ENCODE measurements at regions not wholly inside any gene's neighbourhood (a gene's known extent, or its start where the extent isn't known, plus 50 kb on each side); places are given as distances from the start of the nearest gene placed in this dataset.

DNA sequence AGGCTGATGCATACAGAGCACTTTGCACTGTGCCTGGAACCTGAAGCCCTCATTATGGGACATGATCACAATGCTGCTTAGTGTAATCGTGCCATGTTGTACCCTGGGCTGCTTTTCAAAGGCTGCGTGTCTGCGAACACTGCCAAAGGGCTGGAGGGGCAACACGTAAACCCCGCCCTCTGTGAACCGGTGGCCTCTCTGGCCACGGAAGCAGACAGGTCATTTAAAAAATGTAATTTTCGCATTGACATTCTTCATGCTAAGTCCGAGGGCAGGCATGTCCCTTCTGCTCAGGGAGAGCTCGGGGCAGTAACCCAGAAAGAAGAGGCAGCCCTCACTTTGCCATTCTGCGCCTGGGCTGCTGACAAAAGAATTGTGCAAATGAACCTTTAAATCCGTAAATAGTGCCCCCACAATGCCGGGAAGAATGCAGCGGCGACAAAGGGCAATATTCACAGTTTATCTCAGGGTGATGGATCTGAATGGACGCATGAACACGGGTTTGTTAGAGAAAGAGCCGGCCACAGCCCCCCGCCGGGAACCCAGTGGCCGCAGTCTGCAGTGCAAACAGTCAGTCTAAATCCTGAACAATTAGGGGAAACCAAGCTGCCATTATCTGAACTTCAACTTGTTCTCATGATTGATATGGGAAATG, 226.1 kb downstream of the MYCN start:
- intact Hi-C loops (cut with micrococcal nuclease) = no loop called here
- no peak overlapping the region for H3K9ac ChIP-seq (ENCODE audit: low read length)
- H3K4me1 ChIP-seq (ENCODE audit: control insufficient read depth in 2 of 2, insufficient read depth in 2 of 2, low read length in 2 of 2) = no peaks in the 10 kb centered on the region
- ATAC-seq (ENCODE audit: low read depth) (no peak), DNase-seq (no peak)
- no peaks in the 10 kb centered on the region for H3K27me3 ChIP-seq (replicated peaks in 1 of 4; ENCODE audit: control extremely low read depth in 1 of 4, control insufficient read depth in 3 of 4, insufficient read depth in 4 of 4, low read length in 3 of 4)
- H4K20me1 ChIP-seq (ENCODE audit: control insufficient read depth, insufficient read depth, low read length, poor library complexity, severe bottlenecking) = no peaks in the 10 kb centered on the region
- CTCF ChIA-PET = no interaction called here
- 88% methylated on average over 20 of the region's 21 CpGs for WGBS (ENCODE audit: insufficient coverage)
- POLR2A ChIA-PET = no interaction called here
- peaks cover 0 to 4% (median 0%) of the 10 kb centered on the region in 3 donors for H3K9me3 ChIP-seq (ENCODE audit: control extremely low read depth in 1 of 3, control insufficient read depth in 2 of 3, insufficient read depth in 1 of 3, low read length in 2 of 3)
- H2AFZ ChIP-seq (ENCODE audit: insufficient read depth, low read depth, low read length, poor library complexity, severe bottlenecking) = no peak overlapping the region
- no peaks in the 10 kb centered on the region for H3K79me2 ChIP-seq (ENCODE audit: control insufficient read depth, insufficient read depth, low read length)
- no peak overlapping the region for H3K4me3 ChIP-seq (ENCODE audit: control extremely low read depth in 1 of 5, extremely low read depth in 1 of 5, insufficient read depth in 1 of 5, low read depth in 2 of 5, low read length in 4 of 5)
- Mint-ChIP-seq H3K4me1 (no peaks in the 10 kb centered on the region), H3K27ac (no peak overlapping the region), H3K27me3 (no peaks in the 10 kb centered on the region), H3K9me3 (ENCODE audit: insufficient read depth) (no peaks in the 10 kb centered on the region), H3K4me3 (no peak overlapping the region)
- H3K27ac ChIP-seq (ENCODE audit: low read length in 2 of 2) = no peak overlapping the region
- no peaks in the 10 kb centered on the region for H3K36me3 ChIP-seq (replicated peaks in 1 of 2; ENCODE audit: control extremely low read depth in 1 of 2, control insufficient read depth in 1 of 2, extremely low read depth in 1 of 2, insufficient read depth in 2 of 2, low read length in 1 of 2)
- no peak overlapping the region for H3K4me2 ChIP-seq (replicated peaks; ENCODE audit: low read depth, low read length, poor library complexity, severe bottlenecking)
- no peak for TF ChIP-seq CTCF (IDR thresholded peaks at IDR 0.05)
- TF ChIP-seq EZH2 (IDR thresholded peaks at IDR 0.05; ENCODE audit: borderline replicate concordance, insufficient read depth, low read depth, low read length, poor library complexity, severe bottlenecking) = no peak

DNA sequence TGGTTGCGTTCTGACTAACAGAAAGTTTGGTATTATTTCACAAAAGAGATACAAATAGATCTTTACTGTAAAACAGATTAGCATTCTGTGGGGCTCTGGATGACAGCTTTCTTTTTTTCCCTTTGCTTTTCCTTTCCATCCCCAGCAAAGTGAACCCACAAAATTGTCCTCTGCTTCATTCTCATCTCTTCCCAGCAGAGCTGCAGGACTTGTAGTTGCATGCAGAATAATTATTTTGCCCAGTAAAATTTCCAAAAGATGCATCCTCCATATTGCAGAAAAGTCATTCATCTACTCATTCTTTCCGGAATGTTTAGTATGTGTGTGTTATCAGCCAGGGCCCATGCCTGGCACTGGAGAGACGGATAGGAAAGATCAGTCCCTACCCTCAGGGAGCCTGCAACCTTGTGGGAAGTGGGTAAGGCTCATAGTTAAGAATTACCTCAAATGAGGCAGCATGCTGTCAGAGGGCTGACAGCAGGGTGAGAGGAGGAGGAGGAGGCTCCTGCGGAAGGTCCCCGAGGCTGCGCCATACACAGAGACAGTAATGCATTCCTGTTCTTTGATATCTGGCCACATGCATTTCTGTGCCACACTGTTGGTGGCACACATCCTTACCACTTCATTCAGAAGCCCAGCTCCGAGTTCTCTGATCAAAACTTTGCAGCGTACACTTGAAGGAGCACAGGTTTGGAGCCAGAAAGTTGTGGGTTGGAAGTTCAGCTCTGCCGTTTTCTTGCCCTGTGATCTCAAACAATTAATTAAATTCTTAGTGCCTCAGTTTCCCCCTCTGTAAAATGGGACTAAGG, 225.4 kb downstream of the MYCN start:
- Histone ChIP-seq H3K9me3 (ENCODE audit: control extremely low read depth in 1 of 3, control insufficient read depth in 2 of 3, insufficient read depth in 1 of 3, low read length in 2 of 3) (peaks cover 0 to 4% (median 0%) of the 10 kb centered on the region in 3 donors), H3K36me3 (replicated peaks in 1 of 2; ENCODE audit: control extremely low read depth in 1 of 2, control insufficient read depth in 1 of 2, extremely low read depth in 1 of 2, insufficient read depth in 2 of 2, low read length in 1 of 2) (no peaks in the 10 kb centered on the region), H3K27ac (ENCODE audit: low read length in 2 of 2) (no peak overlapping the region), H3K4me2 (replicated peaks; ENCODE audit: low read depth, low read length, poor library complexity, severe bottlenecking) (no peak overlapping the region), H3K4me1 (ENCODE audit: control insufficient read depth in 2 of 2, insufficient read depth in 2 of 2, low read length in 2 of 2) (no peaks in the 10 kb centered on the region), H3K4me3 (ENCODE audit: control extremely low read depth in 1 of 5, extremely low read depth in 1 of 5, insufficient read depth in 1 of 5, low read depth in 2 of 5, low read length in 4 of 5) (no peak overlapping the region), H3K27me3 (replicated peaks in 1 of 4; ENCODE audit: control extremely low read depth in 1 of 4, control insufficient read depth in 3 of 4, insufficient read depth in 4 of 4, low read length in 3 of 4) (no peaks in the 10 kb centered on the region), H4K20me1 (ENCODE audit: control insufficient read depth, insufficient read depth, low read length, poor library complexity, severe bottlenecking) (no peaks in the 10 kb centered on the region), H3K79me2 (ENCODE audit: control insufficient read depth, insufficient read depth, low read length) (no peaks in the 10 kb centered on the region), H3K9ac (ENCODE audit: low read length) (no peak overlapping the region), H2AFZ (ENCODE audit: insufficient read depth, low read depth, low read length, poor library complexity, severe bottlenecking) (no peak overlapping the region)
- TF ChIP-seq CTCF (IDR thresholded peaks at IDR 0.05) (no peak), EZH2 (IDR thresholded peaks at IDR 0.05; ENCODE audit: borderline replicate concordance, insufficient read depth, low read depth, low read length, poor library complexity, severe bottlenecking) (no peak)
- no peak overlapping the region for H3K4me3 Mint-ChIP-seq
- ChIA-PET CTCF (no interaction called here), POLR2A (no interaction called here)
- H3K27ac Mint-ChIP-seq = no peak overlapping the region
- intact Hi-C loops (cut with micrococcal nuclease) = no loop called here
- no peaks in the 10 kb centered on the region for H3K9me3 Mint-ChIP-seq (ENCODE audit: insufficient read depth)
- H3K4me1 Mint-ChIP-seq = no peaks in the 10 kb centered on the region
- DNase-seq = no peak
- no peak for ATAC-seq (ENCODE audit: low read depth)
- WGBS (ENCODE audit: insufficient coverage) = 100% methylated on average over 2 of the region's 9 CpGs
- H3K27me3 Mint-ChIP-seq = no peaks in the 10 kb centered on the region

All from B cell (primary cell).